NCI-H526 (cell line): ENCODE measurements at regions not wholly inside any gene's neighbourhood (a gene's known extent, or its start where the extent isn't known, plus 50 kb on each side); places are given as distances from the start of the nearest gene placed in this dataset.

ENCODE experiments used
- DNase-seq, 2 experiments: peaks; one replicate each; lab custom pipeline; 2025; lab: John Stamatoyannopoulos, UW

GRCh38 chr13:47426126-47426849, 529.4 kb upstream of the HTR2A start:
- DNase-seq: no peak

DNA sequence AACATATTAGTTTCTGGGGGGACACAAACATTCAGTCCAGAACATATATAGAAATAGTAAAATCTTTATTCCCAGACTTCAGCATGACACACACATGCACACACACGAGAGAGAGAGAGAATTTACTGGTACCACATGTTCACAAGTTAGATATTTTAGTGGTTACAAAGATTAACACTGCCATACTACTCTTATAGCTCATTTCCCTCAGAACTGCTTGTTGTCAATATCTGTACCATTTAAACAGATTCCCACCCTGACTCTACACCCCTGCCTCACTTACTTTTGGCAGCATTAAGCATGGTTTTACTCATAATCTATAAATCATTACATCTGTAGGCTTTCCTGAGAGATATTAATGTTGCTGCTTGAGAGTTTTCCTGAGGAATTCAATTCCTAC, 524.7 kb upstream of the HTR2A start:
- DNase-seq: no peak

GRCh38 chr13:47420568-47420967, 523.7 kb upstream of the HTR2A start:
- DNase-seq: no peak

DNA sequence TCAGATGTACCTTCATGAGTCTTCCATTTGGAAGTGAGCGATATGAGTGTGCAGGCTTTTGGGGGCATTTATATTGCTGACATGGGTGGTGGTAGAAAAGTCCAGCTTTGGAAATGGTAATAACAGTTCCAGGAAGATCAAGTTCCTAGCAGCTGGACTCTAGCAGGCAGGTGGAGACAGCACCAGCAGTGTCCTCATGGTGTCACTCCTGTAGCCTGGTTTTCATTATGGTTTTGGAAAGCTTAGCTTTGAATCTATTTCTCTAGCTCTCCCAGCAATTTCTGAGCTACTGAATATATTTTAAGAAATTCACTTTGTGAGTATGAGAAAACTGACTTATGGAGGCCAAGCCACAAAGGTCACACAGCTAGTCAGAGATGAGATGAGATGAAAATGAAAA, 523.2 kb upstream of the HTR2A start:
- no peak for DNase-seq

DNA sequence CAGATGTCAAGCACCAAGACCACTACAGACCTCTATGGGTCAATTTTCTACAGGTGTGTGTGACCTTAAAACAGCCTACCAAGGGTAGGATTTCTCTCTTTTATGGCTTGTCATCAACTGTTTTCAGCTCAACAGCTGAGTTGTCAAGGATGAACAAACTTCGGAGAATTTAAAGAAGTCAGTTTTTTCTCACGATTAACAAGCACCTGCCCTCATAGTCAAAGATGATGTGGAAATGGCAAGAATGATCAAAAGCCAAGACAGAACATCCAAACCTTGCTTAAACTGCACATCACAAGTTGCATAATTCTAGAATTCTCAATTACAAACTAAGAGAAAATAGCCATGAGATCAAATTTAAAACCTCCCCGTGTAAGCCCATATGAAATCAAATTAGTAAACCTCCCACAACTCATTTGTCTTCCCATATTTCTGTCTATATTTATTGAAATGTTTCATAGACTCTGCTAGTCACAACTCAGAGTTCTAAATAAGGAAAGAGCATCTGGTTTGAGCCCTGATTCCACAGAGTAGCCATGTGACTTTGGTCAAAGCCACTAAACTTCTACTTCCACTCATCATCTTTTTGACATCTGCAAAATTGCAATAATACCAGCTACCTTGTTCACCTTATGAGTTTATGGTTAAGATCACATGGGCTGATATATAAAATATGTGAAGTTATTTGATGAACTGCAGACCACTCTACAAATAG, 521.5 kb upstream of the HTR2A start:
- no peak for DNase-seq

DNA sequence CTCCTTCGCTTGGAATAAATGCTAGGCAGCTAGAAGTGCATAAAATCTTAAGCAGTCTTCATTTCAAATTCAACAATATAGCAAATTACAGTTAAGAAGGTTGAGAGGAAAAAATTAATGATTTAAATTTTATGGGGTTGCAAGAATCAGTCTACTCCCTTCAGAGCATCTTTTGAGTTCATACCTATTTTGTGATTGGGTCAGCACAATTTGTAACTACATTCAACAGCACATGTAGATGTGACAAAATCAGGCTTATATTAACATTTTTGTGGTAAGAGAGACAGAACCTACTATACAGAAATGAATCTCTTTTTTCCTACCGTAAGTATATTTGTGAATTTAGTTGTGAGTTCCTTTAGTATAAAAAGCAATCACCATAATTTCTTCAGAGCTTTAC, 520.6 kb upstream of the HTR2A start:
- no peak for DNase-seq

DNA sequence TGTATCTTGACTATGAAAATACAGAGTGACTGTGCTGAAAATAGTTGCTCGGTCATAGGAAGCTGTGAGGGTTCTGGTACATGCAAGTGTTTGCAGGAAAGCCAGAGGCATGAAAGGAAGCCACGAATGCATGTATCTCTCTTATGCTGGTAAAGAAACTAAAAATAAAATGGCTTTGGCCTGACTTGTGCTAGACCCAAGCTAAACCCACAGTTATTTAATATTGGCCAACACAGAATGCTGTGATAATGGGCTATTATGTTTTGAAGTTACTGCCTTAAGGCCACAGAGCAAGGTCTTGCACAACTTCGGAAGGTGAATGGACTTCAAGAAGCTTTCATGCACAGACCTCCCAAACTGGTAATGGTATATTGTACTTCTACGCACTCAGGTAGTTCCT, 518.2 kb upstream of the HTR2A start:
- no peak for DNase-seq

DNA sequence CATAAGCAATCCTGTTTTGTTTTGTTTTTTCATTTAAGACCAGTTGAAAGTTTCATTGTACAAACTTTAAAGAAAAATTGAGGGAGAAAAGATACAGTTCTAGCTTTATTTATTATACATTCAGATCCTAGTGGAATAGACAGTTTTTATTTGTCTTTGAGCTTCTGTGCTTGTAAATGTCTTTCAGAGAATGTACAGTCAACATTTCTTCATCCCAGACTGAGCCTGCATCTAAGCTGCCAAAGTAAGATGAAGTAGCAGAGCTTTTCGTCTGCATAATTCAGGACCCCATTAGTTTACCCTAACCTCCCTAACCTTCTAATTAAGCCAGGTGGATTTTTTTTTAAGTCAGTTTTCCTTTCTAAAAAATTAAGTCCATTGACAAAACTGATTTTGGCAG, 516.7 kb upstream of the HTR2A start:
- no peak for DNase-seq

- DNase-seq: no peak
Measured at GRCh38 chr13:47413112-47413511, 516.3 kb upstream of the HTR2A start.

- no peak for DNase-seq
Measured at GRCh38 chr13:47409778-47410177, 512.9 kb upstream of the HTR2A start.

DNA sequence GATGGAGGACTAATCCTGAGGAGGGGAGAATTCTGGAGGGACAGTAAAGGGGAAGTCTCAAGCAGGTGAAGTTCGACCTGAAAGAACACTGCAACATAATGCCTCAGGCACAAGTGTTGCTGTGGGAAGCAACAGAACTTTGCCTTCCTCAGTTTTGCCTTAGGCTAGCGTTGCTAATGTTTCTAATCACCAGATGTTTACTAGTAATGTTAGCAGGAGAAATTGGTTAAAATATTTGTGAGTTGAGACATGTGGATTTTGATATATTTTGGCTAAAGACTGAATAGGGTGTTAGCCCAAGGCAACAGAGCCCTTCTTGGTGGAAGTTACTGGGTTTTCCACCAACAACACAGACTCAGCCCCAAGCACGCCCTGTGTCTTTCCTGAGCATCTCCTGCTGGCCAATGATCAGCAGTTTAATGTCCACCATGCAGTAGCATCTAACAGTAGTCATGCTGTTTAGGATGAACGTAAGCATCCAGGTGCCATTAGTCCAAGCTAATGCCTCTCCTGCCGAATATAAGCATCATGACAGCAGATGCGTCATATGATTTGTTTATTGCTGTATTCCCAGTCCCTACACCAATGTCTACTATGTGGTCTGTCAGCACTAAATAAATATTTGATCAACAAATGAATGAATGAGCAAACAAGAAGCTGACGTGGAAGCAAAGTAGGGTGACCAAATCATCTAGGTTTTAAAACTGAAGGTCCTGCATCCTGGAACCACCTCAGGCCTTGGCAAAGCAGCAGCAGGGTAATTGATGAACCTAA, 511.9 kb upstream of the HTR2A start:
- DNase-seq: no peak

- no peak for DNase-seq
Measured at GRCh38 chr13:47407808-47408207, 511.0 kb upstream of the HTR2A start.

GRCh38 chr13:47399599-47399998, 502.7 kb upstream of the HTR2A start:
- DNase-seq: no peak

- DNase-seq: no peak
Measured at GRCh38 chr13:47397739-47398138, 500.9 kb upstream of the HTR2A start.

- DNase-seq: no peak
Measured at GRCh38 chr13:47396915-47397314, 500.1 kb upstream of the HTR2A start.

DNA sequence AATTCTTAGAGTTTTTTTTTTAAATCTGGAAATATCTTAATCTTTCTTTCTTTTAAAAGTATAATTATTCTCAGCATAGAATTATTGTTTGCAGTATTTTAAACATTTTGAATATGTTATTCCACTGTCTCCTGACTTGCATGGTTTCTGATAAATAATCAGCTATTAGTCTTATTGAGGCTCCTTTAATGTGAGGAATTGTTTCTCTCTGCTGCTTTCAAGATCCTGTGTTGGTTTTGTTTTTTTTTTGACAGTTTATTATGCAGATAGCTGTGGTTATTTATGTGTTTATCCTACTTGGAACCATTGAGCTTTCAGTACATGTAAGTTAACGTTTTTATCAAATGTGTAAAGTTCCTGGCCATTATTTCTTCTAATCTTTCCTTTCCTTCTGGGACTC, 477.9 kb upstream of the HTR2A start:
- no peak for DNase-seq

GRCh38 chr13:47372751-47373150, 475.9 kb upstream of the HTR2A start:
- no peak for DNase-seq

GRCh38 chr13:47351798-47352197, 454.9 kb upstream of the HTR2A start:
- DNase-seq: no peak

- no peak for DNase-seq
Measured at GRCh38 chr13:47350334-47351124, 453.7 kb upstream of the HTR2A start.

DNA sequence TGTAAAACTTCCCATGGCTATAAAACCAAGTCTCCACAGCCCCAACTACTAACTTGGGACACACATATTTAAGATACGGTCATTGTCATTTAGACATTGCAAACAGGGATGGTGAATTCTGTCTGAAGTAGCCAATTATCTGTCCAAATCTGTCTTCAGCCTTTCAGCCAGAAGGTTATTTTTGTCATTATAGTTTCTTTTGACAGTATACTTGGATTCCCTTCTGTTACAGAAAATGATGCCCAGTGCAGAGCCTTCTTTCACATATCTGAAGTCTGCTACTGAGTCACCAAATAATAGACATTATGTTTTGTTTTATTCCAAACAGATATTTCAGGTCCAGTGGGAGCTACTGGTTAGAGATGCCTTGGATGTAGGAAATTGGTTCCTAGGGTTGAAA, 452.4 kb upstream of the HTR2A start:
- no peak for DNase-seq

DNA sequence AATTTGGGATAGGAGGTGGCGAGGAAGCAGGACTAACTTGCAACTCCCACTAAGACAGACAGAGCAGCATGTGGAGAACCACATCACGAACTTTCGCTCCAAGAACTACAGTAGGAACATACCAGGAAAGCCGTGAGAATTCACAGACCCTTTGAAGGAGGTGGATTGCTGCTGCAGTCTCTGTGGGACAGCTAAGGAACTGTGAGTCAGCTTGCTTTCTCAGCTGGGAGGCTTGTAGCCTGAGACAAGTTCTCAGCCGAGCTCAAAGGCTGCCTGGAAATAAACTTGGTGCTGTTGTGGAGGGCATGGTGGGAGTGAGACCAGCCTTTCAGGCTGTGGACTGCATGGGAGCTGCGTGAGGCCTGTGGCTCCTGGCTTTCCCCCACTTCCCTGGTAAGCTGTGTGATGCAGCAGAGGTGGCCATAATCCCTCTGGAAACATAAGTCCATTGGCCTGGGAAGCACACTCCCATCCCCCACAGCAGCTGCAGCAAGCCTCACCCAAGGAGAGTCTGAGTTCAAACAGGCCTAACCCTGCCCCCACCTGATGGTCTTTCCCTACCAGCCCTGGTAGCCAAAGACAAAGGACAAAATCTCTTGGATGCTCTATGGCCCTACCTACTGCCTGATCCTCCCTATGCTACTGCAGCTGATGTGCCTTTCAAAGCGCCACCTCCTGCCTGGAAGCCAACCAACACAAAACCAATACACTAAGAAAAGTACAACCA, 441.1 kb upstream of the HTR2A start:
- no peak for DNase-seq

DNA sequence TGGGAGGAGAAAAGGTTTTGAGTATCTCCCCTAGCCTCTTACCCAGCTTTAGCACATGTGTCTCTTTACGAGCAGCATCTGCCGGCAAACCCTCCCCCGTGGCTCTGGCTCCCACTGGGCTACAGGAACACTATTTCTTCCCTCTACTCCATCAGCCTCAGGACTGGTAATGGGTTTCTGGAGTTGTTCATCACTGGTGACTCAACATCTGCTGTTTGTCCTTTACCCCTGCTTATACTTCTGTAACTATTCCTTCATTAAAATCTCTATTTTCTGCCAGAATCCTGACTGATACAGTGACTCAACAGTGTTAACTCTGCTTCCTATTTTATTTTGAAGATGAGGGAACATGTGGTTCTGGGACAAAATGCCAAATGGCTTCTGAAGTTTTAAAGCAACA, 437.3 kb upstream of the HTR2A start:
- DNase-seq: no peak
